ENCODE measurements at regions not wholly inside any gene's neighbourhood (a gene's known extent, or its start where the extent isn't known, plus 50 kb on each side); places are given as distances from the start of the nearest gene placed in this dataset.
"Not testable (repeated sequence)": the region's sequence is repeated elsewhere in the genome, so short reads cannot be mapped to it uniquely, and the experiment has no call there.

DNA sequence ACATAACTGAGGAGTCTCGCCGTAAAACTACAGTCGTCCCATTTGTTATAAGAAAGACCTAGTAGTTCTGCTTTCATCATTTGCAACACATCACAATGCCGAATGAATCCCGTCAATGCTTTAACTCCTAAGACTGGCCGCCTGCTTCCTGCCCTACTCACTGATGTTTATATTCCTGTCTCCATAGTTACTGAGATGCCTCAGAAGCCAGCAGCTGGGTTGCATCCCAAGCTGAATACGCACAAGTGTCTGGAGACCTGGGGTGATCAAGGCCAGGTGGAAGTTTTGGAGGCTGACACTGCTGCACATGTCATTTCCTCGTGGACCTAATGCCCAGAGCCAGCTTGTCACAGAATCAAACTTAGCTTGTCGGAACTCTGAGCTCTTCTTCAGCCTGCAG lies 95.2 kb upstream of the UBE2E1 start:
- no peak for DNase-seq

- DNase-seq, result no peak
Observed at GRCh38 chr3:23711916-23712494, 93.8 kb upstream of the UBE2E1 start.

- DNase-seq, result no peak
Observed at GRCh38 chr3:23712656-23713559, 92.8 kb upstream of the UBE2E1 start.

DNA sequence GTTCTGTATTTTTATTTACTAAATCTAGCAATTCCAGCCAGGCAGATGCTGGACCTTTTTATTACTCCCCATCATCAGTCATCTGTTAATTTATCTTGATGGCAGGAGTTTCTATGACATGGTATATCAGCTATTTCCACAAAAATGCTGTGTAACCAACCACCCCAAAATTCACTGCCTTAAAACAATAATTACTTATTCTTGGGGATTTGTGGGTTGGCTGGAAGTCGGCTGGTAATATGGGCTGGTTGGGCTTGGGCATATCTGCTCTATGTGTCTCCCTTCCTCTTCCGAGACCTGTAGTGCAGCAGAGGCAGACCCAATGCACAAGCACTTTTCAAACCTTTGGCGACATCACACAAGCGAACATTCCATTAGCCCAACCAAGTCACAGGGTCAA lies 92.1 kb upstream of the UBE2E1 start:
- DNase-seq, result no peak

GRCh38 chr3:23720059-23720458 lies 85.7 kb upstream of the UBE2E1 start:
- DNase-seq, result no peak

GRCh38 chr3:23720885-23721284 lies 84.9 kb upstream of the UBE2E1 start:
- DNase-seq, result no peak

- DNase-seq, result no peak
Observed at GRCh38 chr3:23723141-23723540, 82.6 kb upstream of the UBE2E1 start.

- no peak for DNase-seq
Observed at GRCh38 chr3:23723930-23724329, 81.8 kb upstream of the UBE2E1 start.

GRCh38 chr3:23726811-23727548 lies 78.8 kb upstream of the UBE2E1 start:
- no peak for DNase-seq

DNA sequence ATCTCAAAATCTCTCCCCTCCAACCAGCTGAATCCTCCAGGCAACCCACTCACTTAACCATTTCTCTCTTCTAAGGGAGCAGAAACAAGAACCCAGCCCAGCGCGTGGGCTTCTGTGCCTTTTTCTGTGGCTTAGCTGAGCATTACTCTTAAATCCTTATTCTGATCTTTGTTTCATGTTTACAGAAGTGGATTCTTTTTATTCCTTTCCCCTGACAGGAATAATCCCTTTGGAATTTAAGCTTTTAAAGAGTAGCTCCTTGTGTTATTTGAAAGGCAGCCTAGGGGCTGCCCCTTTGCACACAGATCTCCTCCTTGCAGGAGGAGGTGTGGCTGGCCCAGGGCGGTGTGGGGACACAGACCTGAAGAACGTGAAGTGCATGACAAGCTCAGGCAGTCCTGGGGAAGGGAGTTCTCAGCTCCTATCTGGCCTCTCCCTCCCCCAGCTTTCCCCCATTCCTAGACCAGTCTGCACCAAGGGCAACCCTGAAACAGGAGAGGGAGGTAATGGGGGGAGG lies 77.1 kb upstream of the UBE2E1 start:
- DNase-seq, result no peak

- not testable (repeated sequence) for DNase-seq
Observed at GRCh38 chr3:23729362-23729761, 76.4 kb upstream of the UBE2E1 start.

DNA sequence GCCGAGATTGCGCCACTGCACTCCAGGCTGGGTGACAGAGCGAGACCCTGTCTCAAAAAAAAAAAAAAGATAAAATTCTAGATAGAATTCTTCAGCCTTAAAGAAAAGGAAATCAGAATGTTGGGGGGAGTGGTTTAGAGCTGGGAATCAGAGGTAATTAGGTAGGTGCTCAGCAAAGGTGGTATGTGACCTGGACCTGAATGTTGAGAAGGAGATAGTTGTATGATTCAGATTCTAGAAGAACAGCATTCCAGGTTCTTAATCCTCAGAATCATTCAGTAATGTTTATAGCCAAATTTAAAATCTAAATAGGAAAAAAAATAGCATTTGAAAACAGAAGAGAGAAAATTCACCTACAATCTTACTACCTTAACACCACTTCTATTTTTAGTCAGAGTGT lies 71.3 kb upstream of the UBE2E1 start:
- no peak for DNase-seq

GRCh38 chr3:23735062-23735461 lies 70.7 kb upstream of the UBE2E1 start:
- no peak for DNase-seq

GRCh38 chr3:23735535-23736326 lies 70.0 kb upstream of the UBE2E1 start:
- DNase-seq, result peak; percentile 82

GRCh38 chr3:23738944-23739343 lies 66.8 kb upstream of the UBE2E1 start:
- DNase-seq, result no peak

GRCh38 chr3:23739536-23739935 lies 66.2 kb upstream of the UBE2E1 start:
- DNase-seq, result no peak

GRCh38 chr3:23740517-23740965 lies 65.2 kb upstream of the UBE2E1 start:
- DNase-seq, result no peak

GRCh38 chr3:23741036-23741706 lies 64.6 kb upstream of the UBE2E1 start:
- no peak for DNase-seq

DNA sequence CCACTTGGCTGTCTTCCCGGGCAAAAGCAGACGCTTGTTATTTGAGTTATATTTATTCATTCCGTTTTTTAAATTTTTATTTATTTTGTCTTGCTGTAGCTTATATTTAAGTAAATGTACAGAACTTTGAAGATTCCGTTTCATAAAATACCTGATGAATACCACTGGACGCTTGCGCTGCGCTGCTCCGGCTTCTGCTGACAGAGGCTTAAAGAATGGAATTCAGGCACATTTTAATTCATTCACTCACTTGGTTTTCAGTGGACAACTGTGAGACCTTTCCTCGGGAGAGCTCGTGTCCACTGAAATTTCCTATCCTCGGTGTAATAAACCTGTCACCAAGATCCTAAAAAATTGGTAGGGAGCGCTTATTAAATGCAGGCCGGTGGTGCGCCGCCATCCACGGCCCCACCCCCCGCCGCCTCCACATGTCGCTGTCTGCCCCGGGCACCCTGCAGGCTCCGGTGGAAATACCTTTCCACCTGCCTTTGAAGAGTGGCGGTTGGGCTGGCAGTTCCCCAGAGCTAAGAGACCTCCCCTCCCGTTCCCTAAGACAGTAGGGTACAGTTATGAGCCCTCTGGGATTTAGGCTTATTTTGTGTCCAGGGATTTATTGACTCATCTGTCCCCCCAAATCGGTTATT lies 62.5 kb upstream of the UBE2E1 start:
- no peak for DNase-seq

- no peak for DNase-seq
Observed at GRCh38 chr3:23746441-23746840, 59.3 kb upstream of the UBE2E1 start.

DNA sequence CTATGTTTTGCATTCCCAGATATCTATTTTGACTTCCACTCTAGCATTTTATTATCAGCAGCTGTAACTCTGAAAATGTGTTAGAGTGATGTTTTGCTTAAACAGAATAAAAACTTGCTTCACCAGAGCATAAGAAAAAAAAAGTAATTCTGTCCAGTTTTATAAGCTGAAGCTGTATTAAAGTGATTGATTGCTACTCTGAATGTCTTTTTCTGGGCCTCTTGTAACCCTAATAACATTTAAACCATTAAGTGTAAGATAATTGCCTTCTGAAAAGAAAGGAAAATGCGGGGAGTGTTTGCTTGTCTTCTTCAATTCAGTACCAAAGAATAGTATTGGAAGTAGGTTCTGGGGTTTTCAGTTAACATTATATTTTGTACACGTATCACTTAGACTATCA lies 57.9 kb upstream of the UBE2E1 start:
- DNase-seq, result no peak

Measured in NCI-H345 (cell line).